ENCODE measurements at regions not wholly inside any gene's neighbourhood (a gene's known extent, or its start where the extent isn't known, plus 50 kb on each side); places are given as distances from the start of the nearest gene placed in this dataset.
A peak's percentile ranks its signal among the peaks of the same experiment; 100 is the strongest.
"Not testable (repeated sequence)": the region's sequence is repeated elsewhere in the genome, so short reads cannot be mapped to it uniquely, and the experiment has no call there.

GRCh38 chr17:55932973-55933372 lies 182.1 kb downstream of the PCTP start:
- ChIA-PET CTCF (no interaction called here), POLR2A (no interaction called here)
- Histone ChIP-seq H3K4me3 (ENCODE audit: control insufficient read depth in 1 of 7, extremely low read depth in 1 of 7, insufficient read depth in 4 of 7, low read depth in 2 of 7, low read length in 6 of 7) (no peak overlapping the region), H3K4me1 (ENCODE audit: control extremely low read depth in 1 of 4, control insufficient read depth in 4 of 4, insufficient read depth in 4 of 4, low read length in 3 of 4) (no peaks in the 10 kb centered on the region), H3K9me3 (ENCODE audit: control extremely low read depth in 1 of 5, control insufficient read depth in 4 of 5, insufficient read depth in 2 of 5, low read depth in 1 of 5, low read length in 4 of 5) (peaks cover 0 to 3% (median 0%) of the 10 kb centered on the region in 5 experiments), H3K36me3 (ENCODE audit: control insufficient read depth in 4 of 4, insufficient read depth in 4 of 4, low read length in 3 of 4) (no peaks in the 10 kb centered on the region), H3K27me3 (replicated peaks in 2 of 5; ENCODE audit: control insufficient read depth in 4 of 5, insufficient read depth in 5 of 5, low read length in 4 of 5) (no peaks in the 10 kb centered on the region), H3K27ac (ENCODE audit: insufficient read depth in 1 of 2, low read depth in 1 of 2, low read length in 2 of 2, poor library complexity in 1 of 2, severe bottlenecking in 2 of 2) (no peak overlapping the region)
- DNase-seq, result no peak
- 94% methylated on average over 2 of the region's 2 CpGs for WGBS (ENCODE audit: insufficient coverage)

GRCh38 chr17:55939181-55939810 lies 188.4 kb downstream of the PCTP start:
- POLR2A ChIA-PET; H3K27me3 ChIP-seq (replicated peaks in 2 of 5; ENCODE audit: control insufficient read depth in 4 of 5, insufficient read depth in 5 of 5, low read length in 4 of 5); CTCF ChIA-PET; H3K27ac ChIP-seq (ENCODE audit: insufficient read depth in 1 of 2, low read depth in 1 of 2, low read length in 2 of 2, poor library complexity in 1 of 2, severe bottlenecking in 2 of 2); DNase-seq; H3K4me3 ChIP-seq (ENCODE audit: control insufficient read depth in 1 of 7, extremely low read depth in 1 of 7, insufficient read depth in 4 of 7, low read depth in 2 of 7, low read length in 6 of 7); H3K4me1 ChIP-seq (ENCODE audit: control extremely low read depth in 1 of 4, control insufficient read depth in 4 of 4, insufficient read depth in 4 of 4, low read length in 3 of 4); H3K9me3 ChIP-seq (ENCODE audit: control extremely low read depth in 1 of 5, control insufficient read depth in 4 of 5, insufficient read depth in 2 of 5, low read depth in 1 of 5, low read length in 4 of 5); H3K36me3 ChIP-seq (ENCODE audit: control insufficient read depth in 4 of 4, insufficient read depth in 4 of 4, low read length in 3 of 4): not testable (repeated sequence)
- 83% methylated on average over 4 of the region's 8 CpGs for WGBS (ENCODE audit: insufficient coverage)

- 32% methylated on average over 3 of the region's 5 CpGs for WGBS (ENCODE audit: insufficient coverage)
- H3K27me3 ChIP-seq (replicated peaks in 2 of 5; ENCODE audit: control insufficient read depth in 4 of 5, insufficient read depth in 5 of 5, low read length in 4 of 5), result no peaks in the 10 kb centered on the region
- ChIA-PET POLR2A (no interaction called here), CTCF (no interaction called here)
- no peaks in the 10 kb centered on the region for H3K36me3 ChIP-seq (ENCODE audit: control insufficient read depth in 4 of 4, insufficient read depth in 4 of 4, low read length in 3 of 4)
- H3K4me3 ChIP-seq (ENCODE audit: control insufficient read depth in 1 of 7, extremely low read depth in 1 of 7, insufficient read depth in 4 of 7, low read depth in 2 of 7, low read length in 6 of 7), result no peak overlapping the region
- H3K4me1 ChIP-seq (ENCODE audit: control extremely low read depth in 1 of 4, control insufficient read depth in 4 of 4, insufficient read depth in 4 of 4, low read length in 3 of 4), result peaks cover 0 to 20% (median 15%) of the 10 kb centered on the region in 4 experiments
- H3K27ac ChIP-seq (ENCODE audit: insufficient read depth in 1 of 2, low read depth in 1 of 2, low read length in 2 of 2, poor library complexity in 1 of 2, severe bottlenecking in 2 of 2), result no peak overlapping the region
- DNase-seq, result peak in 2 of 3 donors; percentile 29 to 35
- H3K9me3 ChIP-seq (ENCODE audit: control extremely low read depth in 1 of 5, control insufficient read depth in 4 of 5, insufficient read depth in 2 of 5, low read depth in 1 of 5, low read length in 4 of 5), result no peaks in the 10 kb centered on the region
Measured at GRCh38 chr17:55959756-55960155, 193.5 kb upstream of the ANKFN1 start.

GRCh38 chr17:55961386-55961785 lies 191.9 kb upstream of the ANKFN1 start:
- Histone ChIP-seq H3K4me1 (ENCODE audit: control extremely low read depth in 1 of 4, control insufficient read depth in 4 of 4, insufficient read depth in 4 of 4, low read length in 3 of 4) (peaks cover 0 to 20% (median 15%) of the 10 kb centered on the region in 4 experiments), H3K9me3 (ENCODE audit: control extremely low read depth in 1 of 5, control insufficient read depth in 4 of 5, insufficient read depth in 2 of 5, low read depth in 1 of 5, low read length in 4 of 5) (no peaks in the 10 kb centered on the region), H3K36me3 (ENCODE audit: control insufficient read depth in 4 of 4, insufficient read depth in 4 of 4, low read length in 3 of 4) (no peaks in the 10 kb centered on the region), H3K27ac (ENCODE audit: insufficient read depth in 1 of 2, low read depth in 1 of 2, low read length in 2 of 2, poor library complexity in 1 of 2, severe bottlenecking in 2 of 2) (no peak overlapping the region), H3K4me3 (ENCODE audit: control insufficient read depth in 1 of 7, extremely low read depth in 1 of 7, insufficient read depth in 4 of 7, low read depth in 2 of 7, low read length in 6 of 7) (no peak overlapping the region), H3K27me3 (replicated peaks in 2 of 5; ENCODE audit: control insufficient read depth in 4 of 5, insufficient read depth in 5 of 5, low read length in 4 of 5) (no peaks in the 10 kb centered on the region)
- no peak for DNase-seq
- 94% methylated on average over 2 of the region's 3 CpGs for WGBS (ENCODE audit: insufficient coverage)
- CTCF ChIA-PET, result no interaction called here
- POLR2A ChIA-PET, result no interaction called here

GRCh38 chr17:55962951-55963401 lies 190.3 kb upstream of the ANKFN1 start:
- DNase-seq, result peak; percentile 4 to 48 (median 40)
- POLR2A ChIA-PET, result no interaction called here
- Histone ChIP-seq H3K4me3 (ENCODE audit: control insufficient read depth in 1 of 7, extremely low read depth in 1 of 7, insufficient read depth in 4 of 7, low read depth in 2 of 7, low read length in 6 of 7) (peak overlapping the region in 1 of 7 experiments; percentile 10), H3K9me3 (ENCODE audit: control extremely low read depth in 1 of 5, control insufficient read depth in 4 of 5, insufficient read depth in 2 of 5, low read depth in 1 of 5, low read length in 4 of 5) (no peaks in the 10 kb centered on the region), H3K27me3 (replicated peaks in 2 of 5; ENCODE audit: control insufficient read depth in 4 of 5, insufficient read depth in 5 of 5, low read length in 4 of 5) (no peaks in the 10 kb centered on the region), H3K36me3 (ENCODE audit: control insufficient read depth in 4 of 4, insufficient read depth in 4 of 4, low read length in 3 of 4) (no peaks in the 10 kb centered on the region), H3K27ac (ENCODE audit: insufficient read depth in 1 of 2, low read depth in 1 of 2, low read length in 2 of 2, poor library complexity in 1 of 2, severe bottlenecking in 2 of 2) (no peak overlapping the region), H3K4me1 (ENCODE audit: control extremely low read depth in 1 of 4, control insufficient read depth in 4 of 4, insufficient read depth in 4 of 4, low read length in 3 of 4) (peaks cover 0 to 20% (median 15%) of the 10 kb centered on the region in 4 experiments)
- CTCF ChIA-PET, result no interaction called here
- 0% methylated on average over 2 of the region's 6 CpGs for WGBS (ENCODE audit: insufficient coverage)

GRCh38 chr17:55964191-55964590 lies 189.1 kb upstream of the ANKFN1 start:
- H3K4me3 ChIP-seq (ENCODE audit: control insufficient read depth in 1 of 7, extremely low read depth in 1 of 7, insufficient read depth in 4 of 7, low read depth in 2 of 7, low read length in 6 of 7), result no peak overlapping the region
- H3K4me1 ChIP-seq (ENCODE audit: control extremely low read depth in 1 of 4, control insufficient read depth in 4 of 4, insufficient read depth in 4 of 4, low read length in 3 of 4), result peaks cover 0 to 20% (median 15%) of the 10 kb centered on the region in 4 experiments
- H3K9me3 ChIP-seq (ENCODE audit: control extremely low read depth in 1 of 5, control insufficient read depth in 4 of 5, insufficient read depth in 2 of 5, low read depth in 1 of 5, low read length in 4 of 5), result no peaks in the 10 kb centered on the region
- no peak overlapping the region for H3K27ac ChIP-seq (ENCODE audit: insufficient read depth in 1 of 2, low read depth in 1 of 2, low read length in 2 of 2, poor library complexity in 1 of 2, severe bottlenecking in 2 of 2)
- H3K27me3 ChIP-seq (replicated peaks in 2 of 5; ENCODE audit: control insufficient read depth in 4 of 5, insufficient read depth in 5 of 5, low read length in 4 of 5), result no peaks in the 10 kb centered on the region
- no peaks in the 10 kb centered on the region for H3K36me3 ChIP-seq (ENCODE audit: control insufficient read depth in 4 of 4, insufficient read depth in 4 of 4, low read length in 3 of 4)
- DNase-seq, result no peak
- CTCF ChIA-PET, result no interaction called here
- WGBS (ENCODE audit: insufficient coverage), result 100% methylated on average over 2 of the region's 5 CpGs
- POLR2A ChIA-PET, result no interaction called here

- ChIA-PET POLR2A (no interaction called here), CTCF (no interaction called here)
- Histone ChIP-seq H3K36me3 (ENCODE audit: control insufficient read depth in 4 of 4, insufficient read depth in 4 of 4, low read length in 3 of 4) (no peaks in the 10 kb centered on the region), H3K4me1 (ENCODE audit: control extremely low read depth in 1 of 4, control insufficient read depth in 4 of 4, insufficient read depth in 4 of 4, low read length in 3 of 4) (peaks cover 0 to 12% (median 9%) of the 10 kb centered on the region in 4 experiments), H3K4me3 (ENCODE audit: control insufficient read depth in 1 of 7, extremely low read depth in 1 of 7, insufficient read depth in 4 of 7, low read depth in 2 of 7, low read length in 6 of 7) (no peak overlapping the region), H3K9me3 (ENCODE audit: control extremely low read depth in 1 of 5, control insufficient read depth in 4 of 5, insufficient read depth in 2 of 5, low read depth in 1 of 5, low read length in 4 of 5) (no peaks in the 10 kb centered on the region), H3K27ac (ENCODE audit: insufficient read depth in 1 of 2, low read depth in 1 of 2, low read length in 2 of 2, poor library complexity in 1 of 2, severe bottlenecking in 2 of 2) (no peak overlapping the region), H3K27me3 (replicated peaks in 2 of 5; ENCODE audit: control insufficient read depth in 4 of 5, insufficient read depth in 5 of 5, low read length in 4 of 5) (no peaks in the 10 kb centered on the region)
- no peak for DNase-seq
Measured at GRCh38 chr17:55965051-55965450, 188.2 kb upstream of the ANKFN1 start.
